ENCODE measurements at regions not wholly inside any gene's neighbourhood (a gene's known extent, or its start where the extent isn't known, plus 50 kb on each side); places are given as distances from the start of the nearest gene placed in this dataset.

DNA sequence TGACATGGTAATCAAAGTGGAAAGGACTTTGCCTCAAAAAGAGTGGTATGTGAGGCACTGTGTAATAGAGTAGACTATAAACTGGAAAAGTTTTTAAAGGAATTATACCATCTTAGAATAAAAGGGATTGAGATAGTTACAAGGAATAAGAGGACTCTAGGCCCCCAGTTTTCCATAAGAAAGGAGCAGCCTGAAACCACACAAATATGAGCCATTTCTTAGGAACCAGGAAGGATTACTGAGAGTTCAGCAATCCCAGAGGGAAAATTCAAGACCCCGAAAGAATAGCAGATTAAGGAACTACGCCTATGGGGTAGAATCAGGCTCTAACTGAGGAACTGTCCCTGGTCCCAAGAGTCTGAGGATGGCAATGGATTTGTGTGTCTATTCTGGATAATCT lies 1213.3 kb downstream of the C4orf33 start:
- intact Hi-C loops (cut with micrococcal nuclease; ENCODE audit: unreplicated experiment) = no loop called here
- POLR2A ChIA-PET (ENCODE audit: low non-redundant PET) = no interaction called here
- BruUV-seq (replicated peaks) = no TSS peak
- CTCF ChIA-PET = interaction anchor here (0.6 kb wide), 1 partner anchor 849 kb away, joined by 5 read pairs; no protein-coding TSS in a partner anchor
- H3K4me3 ChIP-seq (ENCODE audit: low read depth, low read length, poor library complexity, severe bottlenecking) = no peak overlapping the region
- H3K4me1 ChIP-seq (ENCODE audit: insufficient read depth, low read length, poor library complexity, severe bottlenecking) = no peaks in the 10 kb centered on the region
- TF ChIP-seq, protein P1, sequence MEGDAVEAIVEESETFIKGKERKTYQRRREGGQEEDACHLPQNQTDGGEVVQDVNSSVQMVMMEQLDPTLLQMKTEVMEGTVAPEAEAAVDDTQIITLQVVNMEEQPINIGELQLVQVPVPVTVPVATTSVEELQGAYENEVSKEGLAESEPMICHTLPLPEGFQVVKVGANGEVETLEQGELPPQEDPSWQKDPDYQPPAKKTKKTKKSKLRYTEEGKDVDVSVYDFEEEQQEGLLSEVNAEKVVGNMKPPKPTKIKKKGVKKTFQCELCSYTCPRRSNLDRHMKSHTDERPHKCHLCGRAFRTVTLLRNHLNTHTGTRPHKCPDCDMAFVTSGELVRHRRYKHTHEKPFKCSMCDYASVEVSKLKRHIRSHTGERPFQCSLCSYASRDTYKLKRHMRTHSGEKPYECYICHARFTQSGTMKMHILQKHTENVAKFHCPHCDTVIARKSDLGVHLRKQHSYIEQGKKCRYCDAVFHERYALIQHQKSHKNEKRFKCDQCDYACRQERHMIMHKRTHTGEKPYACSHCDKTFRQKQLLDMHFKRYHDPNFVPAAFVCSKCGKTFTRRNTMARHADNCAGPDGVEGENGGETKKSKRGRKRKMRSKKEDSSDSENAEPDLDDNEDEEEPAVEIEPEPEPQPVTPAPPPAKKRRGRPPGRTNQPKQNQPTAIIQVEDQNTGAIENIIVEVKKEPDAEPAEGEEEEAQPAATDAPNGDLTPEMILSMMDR (conservative IDR thresholded peaks at IDR 0.05; ENCODE audit: low read depth, low read length) = no peak
- no peaks in the 10 kb centered on the region for H3K36me3 ChIP-seq (ENCODE audit: insufficient read depth, low read length, poor library complexity, severe bottlenecking)
- H3K27me3 ChIP-seq (replicated peaks; ENCODE audit: insufficient read depth, low read depth, low read length, poor library complexity) = no peaks in the 10 kb centered on the region
- DNase-seq (ENCODE audit: low spot score) = no peak
- H3K9me3 ChIP-seq (ENCODE audit: low read depth, low read length, poor library complexity, severe bottlenecking) = no peaks in the 10 kb centered on the region
- H3K27ac ChIP-seq (ENCODE audit: low read depth, low read length, poor library complexity, severe bottlenecking) = no peak overlapping the region

DNA sequence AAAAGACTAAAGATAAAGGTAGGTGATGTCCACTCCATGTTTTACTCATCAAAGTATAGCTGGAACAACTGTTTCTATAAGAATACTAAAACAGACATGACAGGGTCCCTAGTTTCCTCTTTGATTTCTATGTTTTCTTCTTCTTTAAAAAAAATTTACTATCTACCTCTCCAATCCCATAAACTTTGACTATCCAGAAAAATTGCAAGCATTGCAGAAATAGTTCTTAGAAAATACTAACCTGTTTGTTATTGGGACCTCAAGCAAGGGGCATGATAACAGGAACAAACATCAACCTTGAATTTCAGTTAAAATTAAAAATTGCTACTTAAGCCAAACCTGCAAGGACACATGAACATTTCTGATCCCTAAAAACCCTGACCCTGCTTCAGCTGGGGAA lies 1226.5 kb downstream of the C4orf33 start:
- no peaks in the 10 kb centered on the region for H3K4me1 ChIP-seq (ENCODE audit: insufficient read depth, low read length, poor library complexity, severe bottlenecking)
- H3K4me3 ChIP-seq (ENCODE audit: low read depth, low read length, poor library complexity, severe bottlenecking) = no peak overlapping the region
- CTCF ChIA-PET = no interaction called here
- intact Hi-C loops (cut with micrococcal nuclease; ENCODE audit: unreplicated experiment) = no loop called here
- H3K36me3 ChIP-seq (ENCODE audit: insufficient read depth, low read length, poor library complexity, severe bottlenecking) = no peaks in the 10 kb centered on the region
- H3K9me3 ChIP-seq (ENCODE audit: low read depth, low read length, poor library complexity, severe bottlenecking) = no peaks in the 10 kb centered on the region
- no TSS peak for BruUV-seq (replicated peaks)
- TF ChIP-seq EZH2 (IDR thresholded peaks at IDR 0.05; ENCODE audit: borderline replicate concordance, low read depth, low read length, poor library complexity, severe bottlenecking) = no peak
- TF ChIP-seq, protein P1 (conservative IDR thresholded peaks at IDR 0.05; ENCODE audit: low read depth, low read length) = no peak
- POLR2A ChIA-PET (ENCODE audit: low non-redundant PET) = no interaction called here
- DNase-seq (ENCODE audit: low spot score) = no peak
- H3K27ac ChIP-seq (ENCODE audit: low read depth, low read length, poor library complexity, severe bottlenecking) = no peak overlapping the region
- no peaks in the 10 kb centered on the region for H3K27me3 ChIP-seq (replicated peaks; ENCODE audit: insufficient read depth, low read depth, low read length, poor library complexity)

DNA sequence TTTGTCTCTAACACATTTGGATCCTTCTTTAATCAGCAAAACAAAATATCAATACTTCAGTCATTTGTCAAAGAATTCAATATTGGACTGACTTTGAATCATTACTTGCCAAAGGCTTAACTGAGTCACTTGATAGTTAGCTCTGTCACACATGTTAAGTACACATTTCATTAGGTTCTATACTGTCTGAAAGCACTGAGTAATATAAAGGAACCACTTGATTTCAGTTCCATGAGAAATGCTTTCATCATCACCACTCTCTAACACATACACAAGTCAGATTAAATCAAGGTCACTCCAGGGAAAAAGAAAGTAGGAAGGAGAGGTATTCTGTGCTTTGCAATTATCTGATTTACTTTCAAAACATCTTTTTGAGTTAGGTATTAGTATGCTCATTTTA lies 1233.1 kb downstream of the C4orf33 start:
- ChIA-PET CTCF (no interaction called here), POLR2A (ENCODE audit: low non-redundant PET) (no interaction called here)
- no peak overlapping the region for H3K27ac ChIP-seq (ENCODE audit: low read depth, low read length, poor library complexity, severe bottlenecking)
- no peak for DNase-seq (ENCODE audit: low spot score)
- TF ChIP-seq EZH2 (IDR thresholded peaks at IDR 0.05; ENCODE audit: borderline replicate concordance, low read depth, low read length, poor library complexity, severe bottlenecking) = no peak
- TF ChIP-seq, protein P1 (conservative IDR thresholded peaks at IDR 0.05; ENCODE audit: low read depth, low read length) = no peak
- no peaks in the 10 kb centered on the region for H3K27me3 ChIP-seq (replicated peaks; ENCODE audit: insufficient read depth, low read depth, low read length, poor library complexity)
- no peaks in the 10 kb centered on the region for H3K9me3 ChIP-seq (ENCODE audit: low read depth, low read length, poor library complexity, severe bottlenecking)
- H3K4me1 ChIP-seq (ENCODE audit: insufficient read depth, low read length, poor library complexity, severe bottlenecking) = no peaks in the 10 kb centered on the region
- H3K36me3 ChIP-seq (ENCODE audit: insufficient read depth, low read length, poor library complexity, severe bottlenecking) = no peaks in the 10 kb centered on the region
- H3K4me3 ChIP-seq (ENCODE audit: low read depth, low read length, poor library complexity, severe bottlenecking) = no peak overlapping the region
- no TSS peak for BruUV-seq (replicated peaks)
- intact Hi-C loops (cut with micrococcal nuclease; ENCODE audit: unreplicated experiment) = no loop called here

All from A673 (cell line).